Activated CD4-positive, CD25-positive, alpha-beta regulatory T cell (primary cell): ENCODE measurements at regions not wholly inside any gene's neighbourhood (a gene's known extent, or its start where the extent isn't known, plus 50 kb on each side); places are given as distances from the start of the nearest gene placed in this dataset.
"Not testable (repeated sequence)": the region's sequence is repeated elsewhere in the genome, so short reads cannot be mapped to it uniquely, and the experiment has no call there.

Experiments used
- DNase-seq, 4 experiments: peaks; one replicate each; lab custom pipeline; 2025; lab: John Stamatoyannopoulos, UW

DNA sequence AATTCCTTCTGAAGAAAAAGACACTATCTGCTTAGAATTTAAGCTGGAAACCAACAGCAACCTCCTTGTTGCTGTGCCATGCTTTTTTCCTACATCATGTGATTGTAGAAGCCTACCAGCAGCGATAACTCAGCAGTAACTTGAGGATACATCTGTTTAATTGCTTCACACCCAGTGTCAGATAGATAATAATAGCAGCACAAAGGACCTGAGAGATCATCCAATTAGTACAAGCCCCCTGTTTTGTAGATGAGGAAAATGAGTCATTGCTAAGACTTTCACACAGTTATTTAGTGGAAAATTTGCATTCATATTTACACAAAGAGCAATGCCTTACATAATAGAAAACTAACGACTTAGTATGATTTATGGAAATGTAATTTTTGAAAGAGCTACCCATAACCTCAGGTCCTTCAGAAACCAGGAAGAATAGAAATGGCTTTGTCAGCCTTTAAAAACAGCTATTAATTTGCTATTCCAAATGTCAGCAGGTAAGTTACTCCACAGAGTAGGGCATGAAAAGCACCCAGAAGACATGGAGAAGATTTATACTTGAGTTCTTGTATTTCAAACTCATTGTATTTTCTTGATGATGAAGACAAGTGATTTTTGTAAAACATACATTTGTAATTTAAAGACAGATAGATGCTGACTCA lies 93.7 kb upstream of the SGCG start:
- DNase-seq, result no peak

DNA sequence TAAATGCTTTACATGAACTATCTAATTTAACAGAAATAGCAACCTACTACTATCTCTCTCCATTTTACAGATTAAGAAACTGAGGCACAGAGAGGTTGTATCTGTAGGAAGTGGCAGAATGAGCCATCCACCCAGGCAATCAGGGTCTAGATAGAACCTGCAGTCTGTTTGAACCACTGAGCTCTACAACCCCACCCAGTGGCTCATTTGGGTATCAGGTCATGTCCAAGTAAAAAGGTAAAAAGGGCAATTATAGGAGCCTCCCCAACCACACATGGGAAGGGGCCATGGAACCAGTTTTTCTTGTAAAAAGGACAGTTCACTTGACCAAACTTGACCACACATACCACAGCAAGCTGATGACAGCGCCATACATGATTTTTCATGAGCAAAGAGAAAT lies 92.9 kb upstream of the SGCG start:
- no peak for DNase-seq

DNA sequence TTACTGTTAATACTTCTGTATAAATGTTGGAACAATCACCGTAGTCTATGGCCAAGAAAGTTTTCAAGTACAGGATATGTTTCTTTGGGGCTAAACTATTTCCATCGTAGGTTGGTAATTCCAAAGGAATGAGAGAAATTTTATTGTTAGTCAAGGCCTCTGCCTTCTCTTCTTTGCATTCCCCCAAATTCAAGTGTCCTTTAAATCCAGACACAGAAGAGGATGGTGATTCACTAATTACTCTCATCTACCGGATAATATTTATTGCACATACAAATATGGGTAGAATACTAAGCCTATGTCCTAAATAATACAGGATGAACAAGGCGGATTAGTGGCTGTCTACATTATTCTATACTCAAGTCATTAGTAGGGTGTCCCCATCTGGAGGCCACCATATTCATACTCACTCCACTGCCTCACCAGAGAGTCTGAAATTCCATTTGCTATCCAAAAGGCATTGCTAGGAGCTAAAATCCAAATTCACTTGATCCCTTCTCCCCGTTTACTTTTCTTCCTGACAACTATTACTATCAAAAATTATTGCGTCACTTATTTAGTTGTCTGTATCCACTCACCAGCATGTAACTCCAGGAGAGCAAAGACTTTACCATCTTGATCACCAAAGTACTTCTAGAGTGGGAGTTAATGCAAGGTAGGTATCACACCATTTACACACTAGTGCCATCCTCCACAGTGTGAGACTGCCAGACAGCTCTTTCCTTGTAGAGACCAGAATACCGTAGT lies 82.4 kb upstream of the SGCG start:
- DNase-seq, result no peak

DNA sequence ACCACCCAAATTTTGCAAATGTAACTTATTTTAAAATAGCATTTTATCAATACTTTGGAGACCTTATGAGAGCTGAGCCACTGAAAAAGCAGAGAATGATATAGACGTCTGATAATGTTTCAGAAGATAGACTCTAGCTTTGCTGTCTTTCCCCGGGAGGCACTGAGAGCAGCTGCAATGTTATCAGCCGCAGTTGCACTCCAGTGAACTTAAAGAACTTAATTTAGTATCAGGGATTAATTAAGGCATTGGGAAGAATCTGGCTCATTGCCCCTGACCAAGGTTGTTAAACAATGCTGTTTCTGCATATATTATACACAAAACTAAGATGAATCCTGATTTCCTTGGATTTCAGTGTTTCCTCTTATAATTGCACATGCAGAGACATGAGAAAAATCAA lies 75.7 kb upstream of the SGCG start:
- no peak for DNase-seq

DNA sequence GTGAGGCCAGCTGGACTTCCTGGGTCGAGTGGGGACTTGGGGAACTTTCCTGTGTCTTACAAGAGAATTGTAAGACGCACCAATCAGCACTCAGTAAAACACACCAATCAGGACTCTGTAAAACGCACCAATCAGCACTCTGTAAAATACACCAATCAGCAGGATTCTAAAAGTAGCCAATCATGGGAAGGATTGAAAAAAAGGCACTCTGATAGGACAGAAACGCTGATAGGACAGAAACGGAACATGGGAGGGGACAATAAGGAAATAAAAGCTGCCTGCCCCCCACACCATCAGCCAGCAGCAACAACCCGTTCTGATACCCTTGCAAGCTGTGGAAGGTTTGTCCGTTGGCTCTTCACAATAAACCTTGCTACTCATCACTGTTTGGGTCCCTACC lies 73.1 kb upstream of the SGCG start:
- no peak for DNase-seq

DNA sequence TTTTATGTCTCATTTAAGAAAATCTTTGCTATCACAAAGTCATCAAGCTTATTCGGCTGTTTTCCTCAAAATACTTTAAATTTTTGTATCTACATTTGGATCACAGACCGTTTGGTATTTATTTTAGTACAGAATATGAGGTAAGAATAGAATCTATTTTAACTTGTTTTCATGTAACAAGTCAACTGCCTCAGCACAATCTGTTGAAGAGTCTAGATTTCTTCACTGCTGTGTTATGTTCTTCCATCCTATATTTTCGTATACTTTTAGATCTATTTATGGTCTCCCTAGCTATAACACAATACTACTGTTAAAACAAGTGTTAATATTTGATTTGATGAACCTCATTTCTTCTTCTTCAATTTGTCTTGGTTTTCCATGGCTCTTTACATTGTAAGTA lies 61.6 kb upstream of the SGCG start:
- no peak for DNase-seq

DNA sequence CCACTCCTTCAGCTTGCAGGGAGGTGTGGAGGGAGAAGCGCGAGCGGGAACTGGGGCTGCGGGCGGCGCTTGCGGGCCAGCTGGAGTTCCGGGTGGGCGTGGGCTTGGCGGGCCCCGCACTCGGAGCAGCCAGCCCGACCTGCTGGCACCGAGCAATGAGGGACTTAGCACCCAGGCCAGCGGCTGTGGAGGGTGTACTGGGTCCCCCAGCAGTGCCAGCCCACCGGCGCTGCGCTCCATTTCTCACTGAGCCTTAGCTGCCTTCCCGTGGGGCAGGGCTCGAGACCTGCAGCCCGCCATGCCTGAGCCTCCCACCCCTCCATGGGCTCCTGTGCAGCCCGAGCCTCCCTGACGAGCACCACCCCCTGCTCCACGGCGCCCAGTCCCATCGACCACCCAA lies 53.2 kb upstream of the SGCG start:
- DNase-seq, result not testable (repeated sequence)

DNA sequence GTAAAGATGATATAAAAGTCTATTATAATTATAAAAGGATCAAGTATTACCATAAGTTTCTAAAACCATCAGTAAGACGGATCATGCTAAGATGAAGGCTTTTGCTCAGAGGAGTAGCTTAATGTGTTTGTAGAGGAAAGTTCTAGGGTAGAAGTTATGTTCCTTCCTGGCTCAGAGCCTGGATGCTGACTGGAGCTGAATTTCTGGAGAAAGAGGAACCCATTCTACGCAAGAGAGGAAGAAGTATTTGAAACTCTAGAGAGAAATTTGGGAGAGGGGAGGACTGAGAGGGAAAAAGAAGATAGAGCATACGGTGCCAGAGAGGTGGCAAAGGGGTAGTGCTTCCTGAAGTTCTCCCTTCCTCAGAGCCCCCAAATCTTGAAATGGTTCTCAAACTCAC lies 51.4 kb upstream of the SGCG start:
- no peak for DNase-seq
